ENCODE measurements at regions not wholly inside any gene's neighbourhood (a gene's known extent, or its start where the extent isn't known, plus 50 kb on each side); places are given as distances from the start of the nearest gene placed in this dataset.
"Not testable (repeated sequence)": the region's sequence is repeated elsewhere in the genome, so short reads cannot be mapped to it uniquely, and the experiment has no call there.

DNA sequence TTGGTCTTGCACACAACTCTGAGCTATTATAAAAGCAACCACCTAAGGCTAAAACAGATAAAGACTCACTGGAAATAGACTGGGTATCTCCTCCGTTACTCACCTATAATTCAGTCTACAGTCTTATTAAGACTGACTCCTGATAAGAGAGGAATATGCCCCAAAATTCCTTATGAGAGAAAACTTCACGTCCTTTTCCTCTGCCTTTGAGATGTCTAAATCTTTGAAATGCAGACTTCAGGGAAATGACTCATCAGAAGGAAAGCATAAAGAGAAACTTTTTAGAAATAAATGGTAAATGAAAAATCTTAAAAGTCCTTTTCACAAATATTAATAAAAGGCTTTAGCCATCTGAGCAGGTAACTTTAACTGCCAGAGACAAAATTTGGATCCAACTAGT is 187.5 kb upstream of the RTL1 start:
- Histone ChIP-seq H3K4me3 (no peak overlapping the region), H3K9me3 (ENCODE audit: control insufficient read depth in 4 of 4, insufficient read depth in 3 of 4, low read length in 3 of 4) (peaks cover 0 to 4% (median 0%) of the 10 kb centered on the region in 4 donors), H3K27ac (ENCODE audit: low read depth in 1 of 2, low read length in 1 of 2) (no peak overlapping the region), H3K9ac (ENCODE audit: insufficient read depth in 1 of 2, low read length in 2 of 2) (no peak overlapping the region), H3K4me1 (ENCODE audit: control insufficient read depth in 5 of 5, insufficient read depth in 5 of 5, low read length in 5 of 5) (peaks cover 0 to 1% (median 0%) of the 10 kb centered on the region in 5 donors), H3K36me3 (ENCODE audit: control insufficient read depth in 4 of 4, insufficient read depth in 4 of 4, low read length in 4 of 4) (no peaks in the 10 kb centered on the region), H3K27me3 (ENCODE audit: control insufficient read depth in 3 of 3, insufficient read depth in 3 of 3, low read length in 2 of 3) (peaks cover 0 to 3% (median 0%) of the 10 kb centered on the region in 3 donors)
- no peak for ATAC-seq (ENCODE audit: insufficient read depth, low FRiP score)
- no peak for DNase-seq
- TF ChIP-seq, protein P1, sequence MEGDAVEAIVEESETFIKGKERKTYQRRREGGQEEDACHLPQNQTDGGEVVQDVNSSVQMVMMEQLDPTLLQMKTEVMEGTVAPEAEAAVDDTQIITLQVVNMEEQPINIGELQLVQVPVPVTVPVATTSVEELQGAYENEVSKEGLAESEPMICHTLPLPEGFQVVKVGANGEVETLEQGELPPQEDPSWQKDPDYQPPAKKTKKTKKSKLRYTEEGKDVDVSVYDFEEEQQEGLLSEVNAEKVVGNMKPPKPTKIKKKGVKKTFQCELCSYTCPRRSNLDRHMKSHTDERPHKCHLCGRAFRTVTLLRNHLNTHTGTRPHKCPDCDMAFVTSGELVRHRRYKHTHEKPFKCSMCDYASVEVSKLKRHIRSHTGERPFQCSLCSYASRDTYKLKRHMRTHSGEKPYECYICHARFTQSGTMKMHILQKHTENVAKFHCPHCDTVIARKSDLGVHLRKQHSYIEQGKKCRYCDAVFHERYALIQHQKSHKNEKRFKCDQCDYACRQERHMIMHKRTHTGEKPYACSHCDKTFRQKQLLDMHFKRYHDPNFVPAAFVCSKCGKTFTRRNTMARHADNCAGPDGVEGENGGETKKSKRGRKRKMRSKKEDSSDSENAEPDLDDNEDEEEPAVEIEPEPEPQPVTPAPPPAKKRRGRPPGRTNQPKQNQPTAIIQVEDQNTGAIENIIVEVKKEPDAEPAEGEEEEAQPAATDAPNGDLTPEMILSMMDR (IDR thresholded peaks at IDR 0.05; ENCODE audit: control extremely low read depth, extremely low read depth), result no peak
- 56 to 65% methylated on average over 2 of the region's 2 CpGs for WGBS, 2 donors

DNA sequence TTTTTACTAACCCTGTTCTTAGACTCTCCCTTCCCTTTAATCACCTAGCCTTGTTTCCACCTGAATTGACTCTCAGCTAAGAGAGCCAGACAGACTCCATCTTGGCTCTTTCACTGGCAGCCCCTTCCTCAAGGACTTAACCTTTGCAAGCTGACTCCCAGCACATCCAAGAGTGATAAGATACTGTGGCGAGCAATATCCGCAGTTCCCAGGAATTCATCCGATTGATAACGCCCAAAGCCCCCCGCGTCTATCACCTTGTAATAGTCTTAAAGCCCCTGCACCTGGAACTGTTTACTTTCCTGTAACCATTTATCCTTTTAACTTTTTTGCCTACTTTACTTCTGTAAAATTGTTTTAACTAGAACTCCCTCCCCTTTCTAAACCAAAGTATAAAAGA is 191.4 kb upstream of the RTL1 start:
- DNase-seq; H3K9ac ChIP-seq (ENCODE audit: insufficient read depth in 1 of 2, low read length in 2 of 2); ATAC-seq (ENCODE audit: insufficient read depth, low FRiP score); H3K27me3 ChIP-seq (ENCODE audit: control insufficient read depth in 3 of 3, insufficient read depth in 3 of 3, low read length in 2 of 3); H3K36me3 ChIP-seq (ENCODE audit: control insufficient read depth in 4 of 4, insufficient read depth in 4 of 4, low read length in 4 of 4); H3K4me1 ChIP-seq (ENCODE audit: control insufficient read depth in 5 of 5, insufficient read depth in 5 of 5, low read length in 5 of 5); H3K9me3 ChIP-seq (ENCODE audit: control insufficient read depth in 4 of 4, insufficient read depth in 3 of 4, low read length in 3 of 4); H3K27ac ChIP-seq (ENCODE audit: low read depth in 1 of 2, low read length in 1 of 2); H3K4me3 ChIP-seq: not testable (repeated sequence)
- WGBS, 2 donors, result 73 to 79% methylated on average over 6 of the region's 6 CpGs

DNA sequence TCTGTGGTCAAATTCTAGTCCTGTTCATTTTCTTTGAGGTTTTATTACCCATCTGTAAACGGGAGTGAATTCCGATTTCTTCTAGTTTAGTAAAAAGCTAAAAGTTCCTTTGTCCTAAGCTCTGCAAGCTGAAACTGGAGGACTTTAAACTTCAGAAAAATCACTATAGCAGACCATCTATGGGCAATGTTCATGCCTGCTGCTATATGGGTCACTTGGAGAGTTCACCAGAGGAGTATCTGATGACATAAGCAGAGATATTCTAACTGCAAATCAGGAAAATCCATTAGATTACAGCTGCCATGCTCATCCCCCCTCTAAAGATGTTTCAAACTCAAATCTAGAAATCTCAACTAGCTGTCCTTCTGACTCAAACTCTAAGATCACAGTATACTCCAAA is 193.0 kb upstream of the RTL1 start:
- Histone ChIP-seq H3K9me3 (ENCODE audit: control insufficient read depth in 4 of 4, insufficient read depth in 3 of 4, low read length in 3 of 4) (peaks cover 0 to 6% (median 2%) of the 10 kb centered on the region in 4 donors), H3K4me1 (ENCODE audit: control insufficient read depth in 5 of 5, insufficient read depth in 5 of 5, low read length in 5 of 5) (peaks cover 0 to 2% (median 0%) of the 10 kb centered on the region in 5 donors), H3K27ac (ENCODE audit: low read depth in 1 of 2, low read length in 1 of 2) (no peak overlapping the region), H3K9ac (ENCODE audit: insufficient read depth in 1 of 2, low read length in 2 of 2) (no peak overlapping the region), H3K4me3 (no peak overlapping the region), H3K36me3 (ENCODE audit: control insufficient read depth in 4 of 4, insufficient read depth in 4 of 4, low read length in 4 of 4) (no peaks in the 10 kb centered on the region), H3K27me3 (ENCODE audit: control insufficient read depth in 3 of 3, insufficient read depth in 3 of 3, low read length in 2 of 3) (peaks cover 0 to 5% (median 0%) of the 10 kb centered on the region in 3 donors)
- DNase-seq, result no peak
- no peak for ATAC-seq (ENCODE audit: insufficient read depth, low FRiP score)
- WGBS, 2 donors, result 93 to 96% methylated on average over 2 of the region's 2 CpGs
- TF ChIP-seq, protein P1 (IDR thresholded peaks at IDR 0.05; ENCODE audit: control extremely low read depth, extremely low read depth), result no peak

DNA sequence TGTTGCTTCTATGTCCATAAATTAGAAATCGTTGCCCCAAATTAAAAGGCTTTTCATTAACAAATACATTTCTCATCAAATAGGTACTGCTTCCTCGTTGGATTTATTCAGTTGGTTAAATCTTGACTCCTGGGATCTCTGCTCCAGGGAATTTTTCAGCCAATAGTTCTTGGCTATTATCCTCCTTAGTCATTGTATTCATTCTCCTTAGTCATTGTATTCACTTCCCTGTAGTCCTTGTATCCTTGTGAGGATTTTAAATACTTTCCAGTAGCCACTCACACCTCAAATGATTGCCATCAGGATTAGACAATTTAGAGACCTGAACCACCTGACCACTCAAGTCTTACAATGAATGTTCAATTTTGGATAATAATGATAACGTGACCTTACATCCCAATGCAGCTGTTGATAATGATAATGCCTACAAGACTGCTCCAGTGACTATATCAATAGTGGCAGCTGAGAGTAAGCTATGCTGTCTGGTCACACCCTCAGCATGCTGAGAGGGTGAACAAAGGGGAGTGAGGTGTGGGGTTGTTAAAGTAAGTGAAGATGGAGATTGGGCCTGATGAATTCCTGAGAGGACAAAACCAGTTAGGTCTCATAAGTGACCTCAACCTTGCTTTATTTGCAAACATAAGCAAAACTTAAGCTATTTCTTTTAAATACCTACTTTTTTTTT is 193.7 kb upstream of the RTL1 start:
- Histone ChIP-seq H3K27me3 (ENCODE audit: control insufficient read depth in 3 of 3, insufficient read depth in 3 of 3, low read length in 2 of 3) (peaks cover 0 to 5% (median 0%) of the 10 kb centered on the region in 3 donors), H3K4me3 (no peak overlapping the region), H3K27ac (ENCODE audit: low read depth in 1 of 2, low read length in 1 of 2) (no peak overlapping the region), H3K36me3 (ENCODE audit: control insufficient read depth in 4 of 4, insufficient read depth in 4 of 4, low read length in 4 of 4) (no peaks in the 10 kb centered on the region), H3K4me1 (ENCODE audit: control insufficient read depth in 5 of 5, insufficient read depth in 5 of 5, low read length in 5 of 5) (peaks cover 0 to 2% (median 0%) of the 10 kb centered on the region in 5 donors), H3K9me3 (ENCODE audit: control insufficient read depth in 4 of 4, insufficient read depth in 3 of 4, low read length in 3 of 4) (peaks cover 0 to 9% (median 2%) of the 10 kb centered on the region in 4 donors), H3K9ac (ENCODE audit: insufficient read depth in 1 of 2, low read length in 2 of 2) (no peak overlapping the region)
- DNase-seq (no peak), ATAC-seq (ENCODE audit: insufficient read depth, low FRiP score) (no peak)
- TF ChIP-seq, protein P1 (IDR thresholded peaks at IDR 0.05; ENCODE audit: control extremely low read depth, extremely low read depth), result no peak
- 75 to 84% methylated on average over 3 of the region's 3 CpGs for WGBS, 2 donors
